ENCODE measurements at regions not wholly inside any gene's neighbourhood (a gene's known extent, or its start where the extent isn't known, plus 50 kb on each side); places are given as distances from the start of the nearest gene placed in this dataset.
A peak's percentile ranks its signal among the peaks of the same experiment; 100 is the strongest.
"Not testable (repeated sequence)": the region's sequence is repeated elsewhere in the genome, so short reads cannot be mapped to it uniquely, and the experiment has no call there.

GRCh38 chr6:25192590-25193459 lies 86.3 kb upstream of the CARMIL1 start:
- no peak for DNase-seq

- DNase-seq, result no peak
Observed at GRCh38 chr6:25193460-25194171, 85.6 kb upstream of the CARMIL1 start.

- DNase-seq, result no peak
Observed at GRCh38 chr6:25194172-25194678, 84.9 kb upstream of the CARMIL1 start.

GRCh38 chr6:25196464-25196863 lies 82.7 kb upstream of the CARMIL1 start:
- no peak for DNase-seq

- DNase-seq, result no peak
Observed at GRCh38 chr6:25197111-25197510, 82.1 kb upstream of the CARMIL1 start.

- no peak for DNase-seq
Observed at GRCh38 chr6:25199544-25199943, 79.6 kb upstream of the CARMIL1 start.

DNA sequence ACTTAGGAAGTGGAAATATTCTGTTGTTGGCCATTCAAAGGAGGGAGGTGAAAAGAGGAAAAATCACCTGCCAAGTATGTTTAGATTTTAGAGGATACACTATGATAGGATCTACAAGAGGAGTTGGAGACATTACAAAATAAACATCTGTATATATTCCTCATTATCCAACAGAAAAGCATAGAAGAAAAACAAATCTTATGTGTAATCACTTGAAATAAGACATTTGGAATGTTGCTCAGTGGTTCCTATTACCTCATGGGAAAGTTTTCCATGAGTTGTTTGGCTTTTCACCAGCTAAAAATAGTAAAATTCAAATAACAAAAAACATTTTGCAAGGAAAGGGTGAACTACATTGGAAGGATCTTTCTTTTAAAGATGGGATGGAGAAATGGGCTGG lies 76.7 kb upstream of the CARMIL1 start:
- no peak for DNase-seq

DNA sequence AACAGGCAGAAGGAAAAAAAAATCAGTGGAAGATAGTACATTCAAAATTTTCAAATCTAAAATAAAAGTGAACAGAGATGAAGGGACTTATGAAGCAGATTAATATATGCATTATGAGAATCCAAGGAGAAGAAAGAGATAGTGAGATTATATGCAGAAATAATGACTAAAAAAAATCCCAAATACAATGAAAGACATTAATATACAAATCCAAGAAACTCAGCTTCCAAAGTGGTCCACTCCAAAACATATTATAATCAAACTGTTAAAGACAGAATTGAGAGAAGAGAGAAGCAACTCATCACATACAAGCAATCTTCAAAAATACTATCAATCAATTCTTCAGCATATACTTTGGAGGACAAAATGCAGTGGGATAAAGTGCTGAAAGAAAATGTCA lies 73.5 kb upstream of the CARMIL1 start:
- no peak for DNase-seq

GRCh38 chr6:25207453-25208155 lies 71.6 kb upstream of the CARMIL1 start:
- not testable (repeated sequence) for DNase-seq

DNA sequence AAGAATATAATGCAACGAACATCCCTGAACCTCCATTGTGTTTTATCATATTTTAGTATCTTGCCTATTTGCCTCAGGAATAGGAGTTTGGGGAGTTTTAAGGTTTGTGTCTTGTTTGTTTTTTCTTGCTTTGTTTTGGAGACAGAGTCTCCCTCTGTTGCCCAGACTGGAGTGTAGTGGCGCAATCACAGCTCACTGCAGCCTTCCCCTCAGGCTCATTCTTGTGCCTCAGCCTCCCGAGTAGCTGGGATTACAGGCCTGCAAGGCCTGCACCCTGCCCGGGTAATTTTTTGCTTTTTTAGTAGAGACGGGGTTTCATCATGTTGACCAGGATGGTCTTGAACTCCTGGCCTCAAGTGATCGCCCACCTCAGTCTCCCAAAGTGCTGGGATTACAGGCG lies 63.3 kb upstream of the CARMIL1 start:
- no peak for DNase-seq

DNA sequence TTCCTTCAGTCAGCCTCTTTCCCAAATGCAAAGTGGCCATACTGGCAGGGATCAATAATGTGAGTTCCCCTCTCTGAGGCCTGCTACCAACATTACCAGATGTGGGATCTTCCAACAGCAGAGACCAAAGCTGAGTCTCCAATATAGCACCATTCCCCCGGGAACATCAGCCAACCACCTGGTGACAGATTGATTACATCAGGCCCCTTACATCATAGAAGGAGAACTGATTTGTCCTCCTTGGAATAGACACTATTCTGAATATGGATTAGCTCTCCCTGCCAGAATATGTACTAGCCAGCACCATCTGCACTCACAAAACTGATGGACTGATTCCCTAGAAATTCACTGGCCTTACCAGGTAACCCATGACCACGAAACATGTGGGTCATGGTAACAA lies 61.9 kb upstream of the CARMIL1 start:
- DNase-seq, result no peak

DNA sequence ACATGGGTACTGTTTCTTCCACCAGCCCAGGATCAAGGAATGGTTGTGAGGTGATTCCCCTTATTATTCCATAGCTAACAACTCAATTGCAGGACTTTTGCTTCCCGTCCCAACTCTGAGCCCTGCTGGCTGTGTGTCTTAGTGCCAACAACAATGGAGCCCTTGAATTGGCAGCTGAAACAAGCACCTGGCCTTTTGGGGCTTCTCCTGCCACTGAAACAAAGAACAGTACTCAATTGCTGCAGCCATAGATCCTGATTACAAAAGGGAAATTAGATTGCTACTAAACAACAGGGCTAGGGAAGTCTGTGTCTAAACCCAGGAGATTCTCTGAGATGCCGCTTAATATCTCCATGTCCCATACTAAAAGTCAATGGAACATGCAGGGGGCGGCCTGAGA lies 61.3 kb upstream of the CARMIL1 start:
- no peak for DNase-seq

GRCh38 chr6:25218346-25218745 lies 60.8 kb upstream of the CARMIL1 start:
- no peak for DNase-seq

- DNase-seq, result no peak
Observed at GRCh38 chr6:25219216-25219916, 59.8 kb upstream of the CARMIL1 start.

GRCh38 chr6:25219917-25220278 lies 59.3 kb upstream of the CARMIL1 start:
- DNase-seq, result no peak

DNA sequence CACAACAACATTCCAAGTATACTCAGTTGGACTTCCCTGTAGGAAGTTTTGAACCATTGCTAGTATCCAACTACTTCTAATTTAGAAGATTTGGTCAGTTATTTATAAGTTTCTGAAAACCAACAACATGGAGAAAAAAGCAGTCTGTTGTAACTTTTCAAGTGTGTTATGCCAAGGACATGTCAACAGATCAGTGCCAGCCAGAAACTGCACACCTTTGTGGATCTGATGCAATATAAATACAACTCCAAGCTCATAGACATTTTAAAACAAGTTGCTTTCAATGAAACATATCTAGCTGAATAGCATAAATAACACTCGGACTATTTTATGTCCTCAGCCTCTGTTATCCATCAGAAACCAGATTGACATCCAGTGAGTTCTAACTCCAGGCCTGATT lies 58.3 kb upstream of the CARMIL1 start:
- no peak for DNase-seq

DNA sequence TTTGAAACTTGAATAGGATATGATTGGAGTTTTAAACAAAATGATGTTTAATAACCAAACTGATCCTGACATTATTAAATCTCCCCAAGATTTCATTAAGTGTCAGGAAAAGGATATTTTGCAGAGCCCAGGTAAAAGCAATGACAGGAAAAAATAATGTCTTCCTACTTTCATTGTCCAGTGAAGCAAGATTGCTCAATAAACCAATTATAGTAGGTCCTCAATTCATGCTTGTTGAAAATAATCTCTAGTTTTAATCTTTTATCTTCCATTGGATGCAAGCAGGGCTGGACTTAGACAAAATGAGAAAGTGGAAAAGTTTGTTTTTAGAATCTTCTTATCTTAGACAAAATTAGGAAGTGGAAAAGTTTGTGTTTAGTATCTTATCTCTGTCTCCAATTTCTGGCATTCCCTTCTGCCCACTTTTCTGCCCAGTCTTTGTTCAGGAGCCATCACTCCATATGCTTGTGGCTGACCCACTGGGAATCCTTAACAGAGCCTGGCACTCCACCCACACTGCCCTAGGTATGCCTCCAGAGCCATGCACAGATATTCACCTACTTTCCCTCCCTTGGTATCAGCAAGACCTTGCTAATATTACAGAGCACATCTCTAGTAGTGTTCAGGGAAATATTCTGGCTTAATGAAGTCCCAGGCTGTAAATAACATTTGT lies 57.0 kb upstream of the CARMIL1 start:
- DNase-seq, result no peak

GRCh38 chr6:25223490-25223991 lies 55.6 kb upstream of the CARMIL1 start:
- peak; percentile 43 for DNase-seq

- DNase-seq, result no peak
Observed at GRCh38 chr6:25224242-25224641, 54.9 kb upstream of the CARMIL1 start.

DNA sequence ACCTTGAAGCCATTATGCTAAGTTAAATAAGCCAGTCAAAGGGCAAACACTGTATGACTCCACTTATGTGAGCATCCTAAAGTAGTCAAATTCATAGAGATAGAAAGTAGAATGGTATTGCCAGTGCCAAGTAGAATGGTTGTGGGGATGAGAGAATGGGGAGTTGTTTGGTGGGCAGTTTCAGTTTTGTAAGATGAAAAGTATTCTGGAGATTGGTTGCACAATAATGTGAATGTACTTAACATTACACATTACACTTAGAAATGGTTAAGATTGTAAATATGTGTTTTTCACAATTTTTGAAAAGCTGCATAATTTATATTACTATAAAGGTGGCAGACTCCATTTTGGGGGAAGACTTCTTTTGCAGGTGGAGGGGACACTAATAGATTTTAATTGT lies 51.3 kb upstream of the CARMIL1 start:
- no peak for DNase-seq

All from activated CD4-positive, alpha-beta T cell treated with anti-CD3 and anti-CD28 coated beads for 1 hour (primary cell).